ENCODE measurements at regions not wholly inside any gene's neighbourhood (a gene's known extent, or its start where the extent isn't known, plus 50 kb on each side); places are given as distances from the start of the nearest gene placed in this dataset.

GRCh38 chr15:85324202-85324601 lies 56.2 kb upstream of the AKAP13 start:
- no TSS peak for BruUV-seq (replicated peaks)

GRCh38 chr15:85325834-85326233 lies 54.6 kb upstream of the AKAP13 start:
- 43% methylated on average over 2 of the region's 2 CpGs for WGBS (ENCODE audit: low lambda C conversion rate)
- no peaks in the 10 kb centered on the region for H3K79me2 ChIP-seq (ENCODE audit: insufficient read depth, low read length)
- intact Hi-C loops (cut with micrococcal nuclease; ENCODE audit: unreplicated experiment) (no loop called here), in situ Hi-C loops (cut with HindIII; ENCODE audit: extremely low pct_ligation_motif_present, low pct_unique_long_range_greater_than_20kb) (no loop called here)
- CTCF ChIA-PET (ENCODE audit: low intra/inter-chr PET ratio, low total read pairs): no interaction called here
- H3K27ac ChIP-seq (ENCODE audit: extremely low read length, insufficient read depth, low read length): no peak overlapping the region
- peaks cover 35% of the 10 kb centered on the region for H3K4me1 ChIP-seq (ENCODE audit: insufficient read depth, low read length)
- ATAC-seq (no peak), FAIRE-seq (no peak), DNase-seq (ENCODE audit: low spot score) (no peak)
- H3K27me3 ChIP-seq (ENCODE audit: control insufficient read depth in 1 of 2, insufficient read depth in 2 of 2, low read length in 2 of 2): no peaks in the 10 kb centered on the region; a peak in 2 of 5 replicates
- no TSS peak for BruUV-seq (replicated peaks)
- no peaks in the 10 kb centered on the region for H3K9me3 ChIP-seq (ENCODE audit: low read length)
- H3K4me2 ChIP-seq (ENCODE audit: low read depth, low read length): no peak overlapping the region
- H4K20me1 ChIP-seq (ENCODE audit: insufficient read depth, low read length): no peaks in the 10 kb centered on the region
- POLR2A ChIA-PET: no interaction called here
- no peak overlapping the region for H3K9ac ChIP-seq (ENCODE audit: insufficient read depth, low read depth, low read length)
- H2AFZ ChIP-seq (ENCODE audit: low read length): no peak overlapping the region
- H3K4me3 ChIP-seq (replicated peaks in 1 of 3; ENCODE audit: insufficient read depth in 1 of 3, low read depth in 2 of 3, low read length in 3 of 3): no peak overlapping the region
- no peaks in the 10 kb centered on the region for H3K36me3 ChIP-seq (replicated peaks in 1 of 2; ENCODE audit: control insufficient read depth in 1 of 2, insufficient read depth in 2 of 2, low read length in 2 of 2)
- TF ChIP-seq IKZF5 (CRISPR knock-in tag; IDR thresholded peaks at IDR 0.05) (no peak), ZSCAN29 (CRISPR knock-in tag; conservative IDR thresholded peaks at IDR 0.05) (no peak), ZNF790 (CRISPR knock-in tag; IDR thresholded peaks at IDR 0.05; ENCODE audit: borderline replicate concordance) (no peak), TOE1 (CRISPR knock-in tag; IDR thresholded peaks at IDR 0.05) (no peak), NFRKB (IDR thresholded peaks at IDR 0.05) (no peak)

More at GRCh38 chr15:85324202-85324601, 56.2 kb upstream of the AKAP13 start:
- Histone ChIP-seq H3K79me2 (ENCODE audit: insufficient read depth, low read length) (no peaks in the 10 kb centered on the region), H3K4me3 (replicated peaks in 1 of 3; ENCODE audit: insufficient read depth in 1 of 3, low read depth in 2 of 3, low read length in 3 of 3) (no peak overlapping the region), H3K9ac (ENCODE audit: insufficient read depth, low read depth, low read length) (no peak overlapping the region), H3K4me2 (ENCODE audit: low read depth, low read length) (no peak overlapping the region), H3K4me1 (ENCODE audit: insufficient read depth, low read length) (peaks cover 23% of the 10 kb centered on the region), H4K20me1 (ENCODE audit: insufficient read depth, low read length) (no peaks in the 10 kb centered on the region), H3K27me3 (ENCODE audit: control insufficient read depth in 1 of 2, insufficient read depth in 2 of 2, low read length in 2 of 2) (no peaks in the 10 kb centered on the region; a peak in 1 of 5 replicates), H3K27ac (ENCODE audit: extremely low read length, insufficient read depth, low read length) (no peak overlapping the region), H2AFZ (ENCODE audit: low read length) (no peak overlapping the region), H3K36me3 (replicated peaks in 1 of 2; ENCODE audit: control insufficient read depth in 1 of 2, insufficient read depth in 2 of 2, low read length in 2 of 2) (no peaks in the 10 kb centered on the region), H3K9me3 (ENCODE audit: low read length) (no peaks in the 10 kb centered on the region)
- no peak for ATAC-seq
- intact Hi-C loops (cut with micrococcal nuclease; ENCODE audit: unreplicated experiment) (no loop called here), in situ Hi-C loops (cut with HindIII; ENCODE audit: extremely low pct_ligation_motif_present, low pct_unique_long_range_greater_than_20kb) (no loop called here)
- no peak for FAIRE-seq
- ChIA-PET CTCF (ENCODE audit: low intra/inter-chr PET ratio, low total read pairs) (no interaction called here), POLR2A (no interaction called here)
- WGBS (ENCODE audit: low lambda C conversion rate): 6% methylated on average over 2 of the region's 2 CpGs
- DNase-seq (ENCODE audit: low spot score): no peak
- TF ChIP-seq NONO (IDR thresholded peaks at IDR 0.05): no peak
- TF ChIP-seq NONO (CRISPR knock-in tag; conservative IDR thresholded peaks at IDR 0.05): no peak
- peak; percentile 74; the same call in 1 of the 2 replicates for TF ChIP-seq ZNF652 (CRISPR knock-in tag; IDR thresholded peaks at IDR 0.05; ENCODE audit: borderline replicate concordance, low read depth)
- no peak for TF ChIP-seq PRPF4 (IDR thresholded peaks at IDR 0.05; ENCODE audit: low read depth, low read length, poor library complexity, severe bottlenecking)
- TF ChIP-seq BCL6 (CRISPR knock-in tag; IDR thresholded peaks at IDR 0.05): peak; percentile 92
